GM19023 (cell line): ENCODE measurements at regions not wholly inside any gene's neighbourhood (a gene's known extent, or its start where the extent isn't known, plus 50 kb on each side); places are given as distances from the start of the nearest gene placed in this dataset.
"Not testable (repeated sequence)": the region's sequence is repeated elsewhere in the genome, so short reads cannot be mapped to it uniquely, and the experiment has no call there.

Experiments used
- ATAC-seq: cut with Tn5 transposase; IDR thresholded peaks from one replicate; pipeline ENCODE4 v1.9.1; 2021; ENCODE audit warnings: mild to moderate bottlenecking, moderate library complexity; ENCODE audit not compliant: unreplicated experiment

- no peak for ATAC-seq
Measured at GRCh38 chr6:112401083-112401482, 54.0 kb downstream of the RFPL4B start.

DNA sequence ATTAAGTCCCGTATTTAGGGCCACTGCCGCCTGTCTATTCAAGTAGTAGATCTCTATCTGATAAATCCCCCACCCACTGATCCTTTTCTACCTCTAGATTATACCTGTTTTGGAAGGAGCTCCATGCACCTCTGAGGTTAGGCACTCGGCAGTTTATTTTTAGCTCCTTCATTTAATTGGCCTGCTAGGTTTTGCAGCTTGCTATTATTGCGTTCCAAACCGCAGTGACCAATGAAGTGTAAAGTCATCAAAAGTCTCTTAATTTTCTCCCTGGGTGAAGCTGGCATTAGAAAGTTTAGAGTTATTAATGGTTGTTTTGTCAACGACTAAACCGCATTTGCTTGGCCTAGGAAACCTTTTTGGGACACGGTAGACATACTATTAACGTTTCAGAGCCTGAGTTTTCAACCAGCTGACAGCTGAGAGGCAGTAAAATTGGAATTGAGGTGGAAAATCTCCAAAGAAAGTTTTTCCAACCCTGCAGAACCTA is 60.0 kb downstream of the RFPL4B start:
- ATAC-seq = no peak

DNA sequence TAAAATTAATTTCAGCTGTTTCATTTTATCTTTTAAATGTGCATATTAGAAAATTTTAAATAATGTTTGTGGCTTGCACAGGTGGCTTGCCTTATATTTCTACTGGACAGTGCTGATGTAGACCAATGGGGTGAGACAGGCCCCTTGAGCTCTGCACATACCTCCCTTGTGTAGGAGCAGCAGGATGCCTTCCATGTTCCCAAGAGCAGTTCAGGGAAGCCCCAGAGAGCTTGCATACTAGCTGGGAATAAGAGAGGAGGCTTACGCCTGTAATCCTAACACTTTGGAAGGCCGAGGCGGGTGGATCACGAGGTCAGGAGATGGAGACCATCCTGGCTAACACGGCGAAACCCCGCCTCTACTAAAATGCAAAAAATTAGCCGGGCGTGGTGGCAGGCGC is 61.4 kb downstream of the RFPL4B start:
- no peak for ATAC-seq

GRCh38 chr6:112409311-112409710 is 62.2 kb downstream of the RFPL4B start:
- ATAC-seq = no peak

GRCh38 chr6:112413780-112414179 is 66.7 kb downstream of the RFPL4B start:
- ATAC-seq = no peak

DNA sequence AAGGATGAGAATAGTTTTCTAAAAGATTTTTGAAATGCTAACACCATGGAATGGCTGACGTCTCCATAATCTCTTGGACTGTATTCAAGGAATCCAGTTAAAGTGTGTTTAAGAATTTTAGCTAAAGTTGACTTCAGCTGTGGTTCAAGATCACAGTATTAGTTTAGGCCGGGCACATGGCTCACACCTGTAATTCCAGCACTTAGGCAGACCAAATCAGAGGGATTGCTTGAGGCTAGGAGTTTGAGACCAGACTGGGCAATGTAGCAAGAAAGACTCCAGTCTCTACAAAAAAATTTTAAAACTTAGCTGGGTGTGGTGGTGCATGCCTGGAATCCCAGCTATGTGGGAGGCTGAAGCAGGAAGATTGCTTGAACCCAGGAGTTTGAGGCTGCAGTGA is 68.2 kb downstream of the RFPL4B start:
- no peak for ATAC-seq

DNA sequence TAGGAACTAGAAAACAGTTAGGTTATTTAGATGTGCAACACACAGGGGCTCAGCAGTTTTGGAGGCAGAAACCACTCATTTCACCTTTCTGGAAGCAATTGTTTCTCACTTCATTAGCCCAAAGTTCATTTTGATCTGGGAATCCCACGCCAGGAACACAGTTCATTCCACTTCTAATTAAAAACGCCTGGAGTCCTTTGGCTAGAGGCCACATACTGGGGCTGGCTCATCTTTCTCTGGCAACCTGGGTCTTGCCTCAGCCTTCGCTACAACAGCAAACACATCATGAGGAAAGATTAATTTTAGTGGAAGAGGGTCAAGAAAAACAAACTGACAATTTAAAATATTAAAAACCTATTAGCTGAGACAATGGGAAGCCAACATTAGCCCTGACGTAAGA is 69.7 kb downstream of the RFPL4B start:
- no peak for ATAC-seq

GRCh38 chr6:112427011-112427410 is 79.9 kb downstream of the RFPL4B start:
- not testable (repeated sequence) for ATAC-seq

DNA sequence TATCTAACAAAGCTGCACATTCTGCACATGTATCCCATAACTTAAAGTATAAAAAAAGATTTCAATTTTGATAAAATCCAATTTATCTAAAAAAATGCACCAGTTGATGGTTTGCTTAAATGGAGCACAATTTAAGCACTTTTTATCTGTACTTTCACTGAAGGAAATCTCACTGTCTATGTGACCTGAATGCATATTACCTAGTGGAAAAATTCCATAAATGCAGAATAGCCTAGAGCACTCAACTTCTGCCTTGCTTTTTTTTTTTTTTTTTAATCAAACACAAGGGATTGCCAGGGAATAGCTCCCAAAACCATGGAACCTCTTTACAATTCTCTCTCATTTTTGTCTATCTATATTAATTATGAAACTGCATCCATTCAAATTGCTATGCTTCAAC is 80.4 kb downstream of the RFPL4B start:
- no peak for ATAC-seq

DNA sequence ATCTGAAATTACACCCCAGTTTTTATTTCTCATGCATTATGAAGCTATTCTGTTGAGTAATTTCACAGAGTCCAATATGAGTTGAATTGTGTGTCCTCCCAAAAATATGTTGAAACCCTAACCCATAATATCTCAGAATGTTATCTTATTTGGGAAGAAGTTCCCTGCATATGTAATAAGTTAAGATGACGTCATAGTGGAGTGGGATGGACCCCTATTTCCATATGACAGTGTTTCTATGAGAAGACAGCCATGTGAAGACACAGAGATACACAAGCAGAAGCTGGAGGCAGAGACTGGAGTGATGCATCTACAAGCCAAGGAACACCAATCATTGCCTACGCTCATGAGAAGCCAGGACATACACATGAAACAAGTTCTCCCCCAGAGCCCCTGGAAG is 81.3 kb downstream of the RFPL4B start:
- no peak for ATAC-seq

DNA sequence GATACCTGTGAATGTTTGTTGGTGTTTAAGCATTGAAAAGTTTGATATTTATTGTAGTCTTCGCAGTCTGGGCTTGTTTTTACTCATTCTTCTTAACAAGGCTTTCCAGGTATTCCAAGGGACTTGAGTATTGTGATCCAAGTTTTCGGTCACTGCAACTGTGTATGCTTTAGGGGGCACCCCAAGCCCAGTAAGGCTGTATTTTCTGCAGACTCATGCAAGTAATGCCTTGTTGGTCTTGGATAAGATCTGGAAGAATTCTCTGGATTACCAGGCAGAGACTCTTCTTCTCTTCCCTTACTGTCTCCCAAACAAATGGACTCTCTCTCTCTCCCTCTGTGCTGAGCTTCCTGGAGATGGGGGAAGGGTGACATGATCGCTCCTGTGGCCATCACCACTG is 82.1 kb downstream of the RFPL4B start:
- ATAC-seq = no peak

GRCh38 chr6:112431803-112432202 is 84.7 kb downstream of the RFPL4B start:
- ATAC-seq = no peak

DNA sequence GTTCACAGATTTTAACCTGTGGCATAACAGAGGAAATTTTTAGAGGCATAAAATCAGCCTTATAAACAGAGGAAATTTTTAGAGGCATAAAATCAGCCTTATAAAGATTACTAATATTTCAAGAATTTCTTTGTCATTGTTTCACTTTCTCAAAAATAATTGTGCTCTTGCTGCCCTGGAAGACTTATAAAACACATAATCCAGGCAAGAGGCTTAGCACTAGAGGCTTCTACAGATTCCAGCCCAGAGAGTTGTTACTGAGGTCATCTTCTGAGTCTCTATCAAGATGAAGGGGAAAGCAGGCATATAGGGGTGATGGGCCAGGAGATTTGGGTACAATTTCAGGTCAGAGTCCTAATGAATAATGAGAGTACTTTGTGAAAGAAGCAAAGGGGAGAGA is 85.7 kb downstream of the RFPL4B start:
- no peak for ATAC-seq

GRCh38 chr6:112433457-112433856 is 86.3 kb downstream of the RFPL4B start:
- no peak for ATAC-seq

DNA sequence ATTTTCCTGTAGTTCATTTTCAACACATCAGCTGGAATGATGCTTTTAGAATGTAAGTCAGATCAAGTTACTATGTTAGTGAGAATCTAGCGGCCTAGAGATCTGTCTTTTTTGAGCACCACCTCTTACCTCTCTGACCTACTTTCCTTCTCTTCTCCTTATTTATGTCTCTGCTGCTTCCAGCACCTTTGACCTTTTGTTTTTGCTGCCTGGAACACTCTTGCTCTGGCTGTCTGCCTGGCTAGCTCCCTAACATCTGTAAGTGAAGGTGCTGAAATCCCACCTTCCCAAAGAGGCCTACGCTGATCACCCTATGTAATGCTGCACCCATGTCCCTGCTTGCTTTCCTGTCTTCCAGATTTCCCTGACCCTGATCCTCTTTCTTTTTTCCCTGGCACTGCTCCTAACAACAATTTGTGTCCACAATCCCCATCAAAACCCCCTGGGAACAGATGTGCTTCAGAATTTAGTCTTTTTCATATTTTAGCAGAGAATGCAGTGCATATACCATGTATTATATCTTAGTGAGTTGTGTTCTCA is 87.8 kb downstream of the RFPL4B start:
- no peak for ATAC-seq

- no peak for ATAC-seq
Measured at GRCh38 chr6:112437058-112437457, 89.9 kb downstream of the RFPL4B start.

DNA sequence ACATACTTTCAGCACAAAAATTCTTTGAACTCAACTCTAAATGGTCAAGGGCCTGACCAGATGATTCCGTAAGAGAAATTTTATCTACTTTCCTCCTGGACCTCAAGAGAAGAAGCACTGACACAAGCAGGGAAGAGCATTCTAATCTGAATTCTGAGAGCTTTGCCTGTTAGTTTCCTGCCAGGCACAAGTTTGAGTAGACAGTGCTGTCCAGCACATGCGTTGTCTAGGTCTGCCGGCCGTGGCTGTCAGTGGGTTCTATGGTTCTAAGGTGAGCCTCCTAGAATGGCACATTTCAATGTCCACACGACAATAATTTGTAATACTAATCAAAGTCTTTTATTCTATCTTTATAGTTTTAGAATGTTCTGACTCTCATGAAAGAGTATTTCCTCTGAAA is 91.9 kb downstream of the RFPL4B start:
- ATAC-seq = no peak

DNA sequence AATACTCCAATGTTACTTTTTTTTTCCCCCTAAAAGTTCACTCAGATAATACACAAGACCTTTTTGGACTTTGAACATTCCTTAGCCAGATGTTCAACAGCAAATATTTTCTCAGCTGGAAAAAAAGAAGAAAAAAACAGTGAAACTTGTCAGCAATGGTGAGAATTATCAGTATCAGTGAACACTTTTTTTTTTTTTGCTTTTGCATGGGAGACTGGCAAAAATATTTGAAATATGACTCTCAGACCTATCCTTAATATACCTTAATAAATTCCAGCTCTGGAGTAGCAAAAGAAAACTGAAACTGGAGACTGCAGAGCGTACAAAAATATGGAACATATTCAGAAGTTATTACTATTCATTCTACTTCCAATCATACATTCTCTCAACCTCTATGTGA is 92.3 kb downstream of the RFPL4B start:
- no peak for ATAC-seq

- ATAC-seq = no peak
Measured at GRCh38 chr6:112441607-112442006, 94.5 kb downstream of the RFPL4B start.

DNA sequence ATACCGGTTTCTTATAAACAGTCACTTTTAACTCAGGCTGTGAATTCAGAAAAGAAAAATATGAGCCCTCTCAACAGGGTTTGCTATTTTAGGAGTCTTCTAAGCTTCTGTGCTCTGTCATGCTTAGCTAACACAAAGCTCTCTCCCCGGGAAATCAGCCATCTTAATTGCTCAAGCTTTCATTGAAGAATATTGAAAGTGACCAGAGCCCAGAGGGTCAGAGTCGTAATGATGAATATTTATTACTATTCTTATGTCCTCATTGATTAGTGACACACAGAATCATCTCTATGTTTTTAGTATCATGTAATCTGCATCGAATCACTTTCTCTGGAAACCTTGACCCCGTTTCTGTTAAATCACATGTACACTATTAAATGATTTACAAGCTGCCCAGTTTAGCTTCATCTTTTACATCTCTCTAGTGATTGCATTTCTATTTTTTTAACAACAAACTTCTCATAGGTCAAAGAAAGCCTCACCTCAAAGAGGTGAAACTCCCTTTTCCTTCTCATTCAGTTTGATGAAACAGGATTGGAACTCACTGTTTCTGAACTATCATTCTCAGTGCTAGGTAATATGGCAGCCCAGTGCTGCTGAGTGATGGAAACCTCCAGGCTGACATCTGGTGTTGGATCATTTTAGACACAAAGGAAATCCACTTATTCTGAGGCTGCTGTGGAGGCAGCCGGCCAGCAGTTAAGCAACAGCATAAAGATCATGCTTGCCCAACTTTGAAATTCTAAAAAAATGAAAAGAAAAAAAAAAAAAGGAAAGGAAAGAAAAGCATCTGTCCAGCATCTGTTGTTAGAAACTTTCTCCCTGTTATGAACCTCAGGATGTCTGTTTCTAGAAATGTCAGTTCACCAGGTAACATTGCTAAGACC is 96.3 kb downstream of the RFPL4B start:
- ATAC-seq = no peak

DNA sequence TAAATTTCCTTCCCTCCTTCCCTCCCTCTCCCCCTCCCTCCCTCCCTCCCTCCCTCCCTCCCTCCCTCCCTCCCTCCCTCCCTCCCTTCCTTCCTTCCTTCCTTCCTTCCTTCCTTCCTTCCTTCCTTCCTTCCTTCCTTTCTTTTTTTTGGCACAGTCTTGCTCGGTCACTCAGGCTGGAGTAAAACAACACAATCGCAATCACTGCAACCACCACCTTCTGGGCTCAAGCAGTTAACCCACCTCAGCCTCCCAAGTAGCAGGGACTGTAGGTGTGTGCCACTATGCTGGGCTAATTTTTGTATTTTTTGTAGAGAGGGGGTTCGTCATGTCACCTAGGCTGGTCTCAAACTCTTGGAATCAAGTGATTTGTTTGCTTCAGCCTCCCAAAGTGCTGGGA is 101.7 kb downstream of the RFPL4B start:
- not testable (repeated sequence) for ATAC-seq

DNA sequence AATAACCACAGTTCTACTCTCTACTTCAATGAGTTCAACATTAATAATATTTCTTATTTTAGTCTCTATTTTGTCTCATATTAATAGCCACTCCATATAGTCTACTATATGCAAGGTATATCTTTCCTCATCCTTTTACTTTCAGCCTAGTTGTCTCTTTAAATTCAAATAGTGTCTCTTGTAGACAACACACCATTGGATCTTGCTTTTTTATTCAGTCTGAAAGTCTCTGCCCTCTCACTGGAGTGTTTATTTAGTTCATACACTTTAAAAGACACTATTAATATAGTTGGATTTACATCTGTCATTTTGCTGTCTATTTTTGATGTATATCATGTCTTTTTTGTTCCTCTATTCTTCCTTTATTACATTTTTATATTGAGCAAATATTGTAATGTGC is 103.5 kb downstream of the RFPL4B start:
- no peak for ATAC-seq

GRCh38 chr6:112457886-112458285 is 110.8 kb downstream of the RFPL4B start:
- ATAC-seq = no peak
